Tibial nerve (tissue), 4 donors: ENCODE measurements at regions not wholly inside any gene's neighbourhood (a gene's known extent, or its start where the extent isn't known, plus 50 kb on each side); places are given as distances from the start of the nearest gene placed in this dataset.

Experiments used
- DNase-seq, 2 donors: peaks; one replicate each; pipeline ENCODE4 v3.0.0-alpha.2; 2019; ENCODE audit warnings: low spot score in 2 of 2
- H3K27ac ChIP-seq, 4 donors: fragments of 200-600 bp; sonication (generic) in 3 of 4; one replicate each; pipeline ENCODE4 v1.5.1; 2017 to 2019; ENCODE audit warnings: mild to moderate bottlenecking in 1 of 4
- H3K27me3 ChIP-seq, 2 donors: fragments of 200-600 bp; sonication (generic) in 1 of 2; one replicate each; pipeline versions ENCODE4 v1.5.1 to v1.6.0; 2017 to 2019
- H3K36me3 ChIP-seq, 3 donors: fragments of 200-600 bp; sonication (generic); one replicate each; pipeline ENCODE4 v1.5.1; 2018 to 2019
- H3K4me1 ChIP-seq, 4 donors: fragments of 200-600 bp; sonication (generic) in 3 of 4; one replicate each; pipeline ENCODE4 v1.5.1; 2017 to 2019
- H3K4me3 ChIP-seq, 4 donors: fragments of 200-600 bp; sonication (generic) in 3 of 4; one replicate each; pipeline ENCODE4 v1.5.1; 2017 to 2019; ENCODE audit warnings: mild to moderate bottlenecking in 1 of 4, moderate library complexity in 1 of 4
- H3K9me3 ChIP-seq, 4 donors: fragments of 200-600 bp; sonication (generic) in 3 of 4; one replicate each; pipeline ENCODE4 v1.5.1; 2017 to 2019
- CTCF ChIP-seq, 5 experiments: fragments of 200-600 bp in 3 of 5; fragments of 450-650 bp in 2 of 5; sonication (generic) in 3 of 5; IDR thresholded peaks; one replicate each; pipeline ENCODE4 v1.5.1; 2016 to 2019; ENCODE audit warnings: antibody characterized with exemption in 5 of 5, mild to moderate bottlenecking in 3 of 5, moderate library complexity in 2 of 5
- EP300 ChIP-seq, 2 donors: sonication (generic); formaldehyde crosslinking; IDR thresholded peaks; one replicate each; pipeline ENCODE4 v1.6.1; 2017; ENCODE audit warnings: antibody characterized with exemption in 2 of 2, mild to moderate bottlenecking in 1 of 2
- POLR2A ChIP-seq, 2 donors: fragments of 450-650 bp; IDR thresholded peaks; one replicate each; pipeline ENCODE4 v1.6.1; 2017; ENCODE audit warnings: antibody characterized with exemption in 2 of 2, mild to moderate bottlenecking in 2 of 2, moderate library complexity in 2 of 2
- WGBS, 2 donors: methylation state at CpG; one replicate each; pipeline ENCODE4 v1.1.5; 2018; 5-methylcytosine and 5-hydroxymethylcytosine counted together

GRCh38 chr2:16135196-16135912 lies 195.0 kb downstream of the MYCN start:
- Histone ChIP-seq H3K36me3 (no peaks in the 10 kb centered on the region), H3K27ac (no peak overlapping the region), H3K9me3 (no peaks in the 10 kb centered on the region), H3K4me1 (no peaks in the 10 kb centered on the region), H3K4me3 (no peak overlapping the region), H3K27me3 (no peaks in the 10 kb centered on the region)
- DNase-seq: peak in 1 of 2 donors; percentile 1
- TF ChIP-seq EP300 (IDR thresholded peaks at IDR 0.05) (no peak), POLR2A (IDR thresholded peaks at IDR 0.05) (no peak), CTCF (IDR thresholded peaks at IDR 0.05) (no peak)

- DNase-seq: peak in 1 of 2 donors; percentile 1
- TF ChIP-seq CTCF (IDR thresholded peaks at IDR 0.05) (no peak), POLR2A (IDR thresholded peaks at IDR 0.05) (no peak), EP300 (IDR thresholded peaks at IDR 0.05) (no peak)
- H3K9me3 ChIP-seq: no peaks in the 10 kb centered on the region
- no peaks in the 10 kb centered on the region for H3K27me3 ChIP-seq
- H3K27ac ChIP-seq: no peak overlapping the region
- H3K4me1 ChIP-seq: no peaks in the 10 kb centered on the region
- no peak overlapping the region for H3K4me3 ChIP-seq
- 89 to 91% methylated on average over 9 of the region's 9 CpGs for WGBS, 2 donors
- no peaks in the 10 kb centered on the region for H3K36me3 ChIP-seq
These were observed 194.3 kb downstream of the MYCN start for GRCh38 chr2:16134436-16135165.

- TF ChIP-seq POLR2A (IDR thresholded peaks at IDR 0.05): no peak
- 66 to 76% methylated on average over 8 of the region's 8 CpGs for WGBS, 2 donors
These were observed 190.6 kb downstream of the MYCN start for GRCh38 chr2:16130906-16131400.

GRCh38 chr2:16130541-16130880 lies 190.2 kb downstream of the MYCN start:
- peaks cover 0 to under 1% (median 0%) of the 10 kb centered on the region in 4 donors for H3K4me1 ChIP-seq
- H3K27me3 ChIP-seq: no peaks in the 10 kb centered on the region
- H3K36me3 ChIP-seq: no peaks in the 10 kb centered on the region
- WGBS, 2 donors: 87 to 88% methylated on average over 5 of the region's 5 CpGs
- H3K9me3 ChIP-seq: no peaks in the 10 kb centered on the region
- TF ChIP-seq CTCF (IDR thresholded peaks at IDR 0.05) (no peak), POLR2A (IDR thresholded peaks at IDR 0.05) (no peak), EP300 (IDR thresholded peaks at IDR 0.05) (no peak)
- H3K27ac ChIP-seq: no peak overlapping the region
- DNase-seq: peak in 1 of 2 donors; percentile 1
- no peak overlapping the region for H3K4me3 ChIP-seq

More at GRCh38 chr2:16130906-16131400, 190.6 kb downstream of the MYCN start:
- H3K9me3 ChIP-seq: no peaks in the 10 kb centered on the region
- no peak overlapping the region for H3K4me3 ChIP-seq
- no peaks in the 10 kb centered on the region for H3K4me1 ChIP-seq
- H3K36me3 ChIP-seq: no peaks in the 10 kb centered on the region
- no peaks in the 10 kb centered on the region for H3K27me3 ChIP-seq
- H3K27ac ChIP-seq: no peak overlapping the region
- peak in 1 of 2 donors; percentile 1 for DNase-seq

- H3K27me3 ChIP-seq: no peaks in the 10 kb centered on the region
- H3K27ac ChIP-seq: no peak overlapping the region
- H3K9me3 ChIP-seq: no peaks in the 10 kb centered on the region
- WGBS, 2 donors: 94 to 97% methylated on average over 8 of the region's 8 CpGs
- no peak overlapping the region for H3K4me3 ChIP-seq
- no peaks in the 10 kb centered on the region for H3K36me3 ChIP-seq
- H3K4me1 ChIP-seq: peaks cover 0 to 2% (median 0%) of the 10 kb centered on the region in 4 donors
- TF ChIP-seq CTCF (IDR thresholded peaks at IDR 0.05): no peak
- no peak for TF ChIP-seq POLR2A (IDR thresholded peaks at IDR 0.05)
- TF ChIP-seq EP300 (IDR thresholded peaks at IDR 0.05): no peak
- no peak for DNase-seq
These were observed 189.6 kb downstream of the MYCN start for GRCh38 chr2:16129716-16130540.
